Endothelial cell (in vitro differentiated cells): ENCODE measurements at regions not wholly inside any gene's neighbourhood (a gene's known extent, or its start where the extent isn't known, plus 50 kb on each side); places are given as distances from the start of the nearest gene placed in this dataset.

Source experiments
- DNase-seq: peaks from one replicate; pipeline ENCODE4 v3.0.0; 2021; ENCODE audit warnings: low spot score
- H3K27ac Mint-ChIP-seq: one replicate; pipeline ENCODE4 v1.8.0; 2021; ENCODE audit warnings: mixed read lengths, inconsistent platforms; ENCODE audit not compliant: unreplicated experiment
- H3K27me3 Mint-ChIP-seq: one replicate; pipeline ENCODE4 v1.8.0; 2021; ENCODE audit warnings: mild to moderate bottlenecking, moderate library complexity, mixed read lengths, inconsistent platforms; ENCODE audit not compliant: unreplicated experiment
- H3K36me3 Mint-ChIP-seq: one replicate; pipeline ENCODE4 v1.8.0; 2021; ENCODE audit warnings: mild to moderate bottlenecking, low read depth, mixed read lengths, inconsistent platforms; ENCODE audit not compliant: unreplicated experiment
- H3K4me1 Mint-ChIP-seq: one replicate; pipeline ENCODE4 v1.8.0; 2021; ENCODE audit warnings: mild to moderate bottlenecking, mixed read lengths, inconsistent platforms; ENCODE audit not compliant: unreplicated experiment
- H3K4me3 Mint-ChIP-seq: one replicate; pipeline ENCODE4 v1.8.0; 2021; ENCODE audit warnings: mild to moderate bottlenecking, mixed read lengths, inconsistent platforms; ENCODE audit not compliant: unreplicated experiment
- H3K9me3 Mint-ChIP-seq: one replicate; pipeline ENCODE4 v1.8.0; 2021; ENCODE audit warnings: mixed read lengths, inconsistent platforms; ENCODE audit not compliant: unreplicated experiment
- CTCF ChIP-seq: fragments of 200-600 bp; sonication (generic); IDR thresholded peaks from one replicate; pipeline ENCODE4 v1.5.0; 2021; ENCODE audit warnings: antibody characterized with exemption; ENCODE audit not compliant: unreplicated experiment

DNA sequence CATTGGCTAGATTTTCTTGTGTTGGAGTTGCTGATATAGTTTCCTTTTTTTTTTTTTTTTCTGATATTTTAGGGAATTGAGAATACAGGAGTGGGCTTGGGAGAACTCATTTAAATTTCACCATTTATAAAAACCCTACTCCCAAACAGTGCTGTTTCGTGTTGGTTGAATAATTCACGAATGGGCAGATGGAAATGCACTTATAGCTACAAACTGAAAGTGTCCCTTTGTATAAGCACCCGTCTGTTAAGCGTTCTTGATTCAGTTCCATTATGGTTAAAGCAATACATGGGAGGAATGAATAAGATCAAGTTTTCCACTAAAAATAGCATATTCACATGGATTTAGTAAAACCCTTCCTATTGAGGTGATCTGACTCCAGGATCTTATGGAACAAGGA lies 122.2 kb upstream of the ARG1 start:
- Mint-ChIP-seq H3K27ac (no peak overlapping the region), H3K27me3 (no peaks in the 10 kb centered on the region), H3K9me3 (no peaks in the 10 kb centered on the region), H3K4me3 (no peak overlapping the region), H3K36me3 (no peaks in the 10 kb centered on the region), H3K4me1 (no peaks in the 10 kb centered on the region)
- no peak for TF ChIP-seq CTCF
- no peak for DNase-seq

- Mint-ChIP-seq H3K27ac (no peak overlapping the region), H3K9me3 (no peaks in the 10 kb centered on the region), H3K4me1 (no peaks in the 10 kb centered on the region), H3K27me3 (no peaks in the 10 kb centered on the region), H3K4me3 (no peak overlapping the region), H3K36me3 (no peaks in the 10 kb centered on the region)
- TF ChIP-seq CTCF = no peak
- no peak for DNase-seq
Observed at GRCh38 chr6:131451321-131452144, 121.5 kb upstream of the ARG1 start.

- no peaks in the 10 kb centered on the region for H3K27me3 Mint-ChIP-seq
- no peaks in the 10 kb centered on the region for H3K36me3 Mint-ChIP-seq
- no peak for DNase-seq
- H3K27ac Mint-ChIP-seq = no peak overlapping the region
- no peak overlapping the region for H3K4me3 Mint-ChIP-seq
- no peaks in the 10 kb centered on the region for H3K9me3 Mint-ChIP-seq
- TF ChIP-seq CTCF = no peak
- no peaks in the 10 kb centered on the region for H3K4me1 Mint-ChIP-seq
Observed at GRCh38 chr6:131453803-131454202, 119.2 kb upstream of the ARG1 start.

DNA sequence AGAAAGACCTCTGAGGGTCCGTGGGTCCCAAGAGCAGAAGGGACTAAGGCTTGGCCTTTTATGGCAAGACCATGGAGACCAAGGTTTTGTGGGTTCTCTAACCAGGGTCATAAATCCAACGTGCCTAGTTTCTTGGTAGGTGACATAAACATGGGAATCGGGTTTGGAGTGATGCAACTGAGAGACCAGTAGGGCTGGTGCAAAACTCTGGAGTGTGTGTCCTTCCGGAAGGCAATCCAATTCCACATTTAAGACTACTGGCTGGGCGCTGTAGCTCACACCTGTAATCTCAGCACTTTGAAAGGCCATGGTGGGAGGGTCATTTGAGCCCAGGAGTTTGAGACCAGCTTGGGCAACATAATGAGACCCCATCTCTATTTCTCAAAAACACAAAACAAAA lies 116.5 kb upstream of the ARG1 start:
- Mint-ChIP-seq H3K9me3 (no peaks in the 10 kb centered on the region), H3K4me3 (no peak overlapping the region), H3K27ac (no peak overlapping the region), H3K27me3 (no peaks in the 10 kb centered on the region), H3K4me1 (peaks cover 2% of the 10 kb centered on the region), H3K36me3 (no peaks in the 10 kb centered on the region)
- TF ChIP-seq CTCF = no peak
- no peak for DNase-seq

GRCh38 chr6:131459005-131459404 lies 114.0 kb upstream of the ARG1 start:
- H3K36me3 Mint-ChIP-seq = no peaks in the 10 kb centered on the region
- TF ChIP-seq CTCF = no peak

More at GRCh38 chr6:131459005-131459404, 114.0 kb upstream of the ARG1 start:
- Mint-ChIP-seq H3K9me3 (no peaks in the 10 kb centered on the region), H3K27ac (no peak overlapping the region), H3K27me3 (no peaks in the 10 kb centered on the region), H3K4me3 (no peak overlapping the region), H3K4me1 (peaks cover 2% of the 10 kb centered on the region)
- DNase-seq = no peak
